Cerebellar nuclear complex (tissue), 1 donor: ENCODE measurements at regions not wholly inside any gene's neighbourhood (a gene's known extent, or its start where the extent isn't known, plus 50 kb on each side); places are given as distances from the start of the nearest gene placed in this dataset.

ENCODE experiments used
- DNase-seq, 2 experiments: peaks; one replicate each; lab custom pipeline; 2025; lab: John Stamatoyannopoulos, UW

DNA sequence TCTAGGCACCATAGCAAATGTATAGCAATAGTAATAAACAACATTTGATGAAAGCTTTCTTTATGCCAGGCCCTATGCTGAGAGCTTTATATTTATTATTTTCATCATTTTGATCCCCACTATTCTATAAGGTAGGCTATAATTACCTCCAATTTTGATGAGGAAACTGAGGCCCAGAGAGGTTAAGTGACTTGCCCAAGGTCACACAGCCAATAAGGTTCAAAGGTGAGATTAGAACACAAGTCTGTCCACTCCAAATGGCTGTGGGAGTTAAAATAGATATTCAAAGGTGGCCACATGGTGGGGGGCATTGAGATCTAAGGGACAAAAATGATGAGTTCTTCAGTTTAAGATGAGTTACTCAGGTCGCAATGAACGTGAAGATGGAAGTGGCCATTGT, 269.9 kb downstream of the BMP7 start:
- DNase-seq, result no peak

DNA sequence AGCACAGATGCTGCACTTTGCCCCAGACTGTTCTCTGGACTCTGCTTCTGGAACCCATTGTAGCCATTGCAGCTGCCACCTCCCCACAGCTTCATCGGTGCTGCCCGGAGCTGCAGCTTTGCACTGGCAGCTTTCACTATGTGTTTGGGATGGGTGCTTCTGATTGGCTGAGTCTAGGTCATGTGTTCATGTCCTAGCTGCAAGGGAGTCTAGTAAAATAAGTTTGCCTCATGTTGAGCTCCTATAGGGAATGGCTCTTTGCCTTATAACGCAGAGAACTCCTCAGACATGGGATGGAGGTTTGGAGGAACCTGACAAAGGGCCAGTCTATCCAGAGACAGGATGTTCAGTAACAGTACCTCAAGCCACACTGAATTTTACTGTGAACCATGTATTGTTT, 268.0 kb downstream of the BMP7 start:
- DNase-seq, result no peak

DNA sequence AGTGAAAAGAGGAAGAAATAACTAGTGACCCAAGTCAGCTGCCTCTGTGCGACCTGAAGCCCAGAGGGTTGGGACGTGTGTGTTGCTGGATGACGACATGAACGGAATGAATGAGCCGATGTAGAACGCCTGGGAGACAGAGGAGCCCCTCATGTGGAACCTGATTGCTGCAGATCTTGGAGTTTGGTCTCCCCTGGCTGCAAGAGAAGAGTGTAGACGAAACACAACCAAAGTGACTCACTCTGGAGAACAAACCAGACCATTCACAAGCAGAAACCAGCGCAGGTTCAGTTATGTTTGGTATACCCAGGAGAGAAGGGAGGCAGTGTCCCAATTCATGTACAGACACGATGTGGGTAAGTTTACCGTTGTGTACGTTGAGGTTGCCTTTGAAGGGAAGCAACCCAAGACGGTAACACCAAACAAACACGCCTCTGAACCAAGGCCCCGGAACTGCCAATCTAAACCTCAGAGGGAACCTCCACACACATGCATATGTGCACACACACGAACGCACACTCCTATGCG, 265.9 kb downstream of the BMP7 start:
- DNase-seq, result no peak

DNA sequence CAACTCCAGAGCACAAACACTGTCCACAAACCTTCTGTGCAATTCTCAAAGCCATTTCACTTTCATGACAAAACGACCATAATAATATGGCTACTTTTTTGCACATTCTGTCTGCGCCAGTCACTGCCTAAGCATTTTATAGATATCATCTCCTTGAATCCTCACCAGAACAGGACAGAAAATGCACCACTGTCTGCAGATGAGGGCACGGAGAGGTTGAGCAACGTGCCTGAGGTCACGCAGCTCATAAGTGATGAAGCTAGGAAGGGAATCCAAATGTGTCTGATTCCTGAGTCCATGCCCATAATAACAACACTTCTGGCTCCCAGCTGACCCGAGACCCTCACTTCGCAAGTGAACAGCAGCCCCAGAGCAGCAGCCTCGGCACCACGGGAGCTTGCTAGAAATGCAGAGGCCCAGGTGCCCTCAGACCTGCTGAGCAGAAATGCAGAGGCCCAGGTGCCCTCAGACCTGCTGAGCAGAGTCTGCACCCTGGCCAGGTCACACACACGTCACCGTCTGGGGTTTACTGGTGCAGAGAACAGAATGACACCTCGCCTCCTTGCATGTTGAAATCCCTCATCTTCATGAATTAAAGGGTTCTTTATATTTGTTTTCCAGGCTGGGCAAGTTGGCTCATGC, 265.2 kb downstream of the BMP7 start:
- no peak for DNase-seq

DNA sequence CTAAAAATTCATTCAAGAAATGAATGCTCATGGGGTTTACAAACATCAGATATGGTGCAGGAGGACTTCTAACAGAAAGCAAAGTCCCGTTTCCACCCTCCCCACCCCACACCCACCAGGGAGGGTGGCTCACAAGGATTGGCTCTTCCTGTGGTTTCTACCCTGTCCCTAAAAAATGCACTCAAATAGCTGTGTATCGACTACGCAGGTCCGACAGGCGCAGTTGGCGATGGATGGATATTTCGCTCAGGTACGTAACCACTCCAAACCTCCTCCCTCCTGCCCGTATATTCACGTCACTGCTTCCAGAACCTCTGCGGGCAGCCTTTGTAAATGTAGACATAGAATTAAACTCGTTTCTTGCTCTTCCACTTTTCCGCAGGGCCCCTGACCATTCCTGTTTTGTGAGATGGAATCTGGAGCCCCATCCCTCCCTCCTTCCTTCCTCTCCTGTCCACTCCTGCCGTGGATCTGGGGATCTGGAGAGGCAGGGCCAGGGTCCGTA, 264.3 kb downstream of the BMP7 start:
- DNase-seq, result no peak

DNA sequence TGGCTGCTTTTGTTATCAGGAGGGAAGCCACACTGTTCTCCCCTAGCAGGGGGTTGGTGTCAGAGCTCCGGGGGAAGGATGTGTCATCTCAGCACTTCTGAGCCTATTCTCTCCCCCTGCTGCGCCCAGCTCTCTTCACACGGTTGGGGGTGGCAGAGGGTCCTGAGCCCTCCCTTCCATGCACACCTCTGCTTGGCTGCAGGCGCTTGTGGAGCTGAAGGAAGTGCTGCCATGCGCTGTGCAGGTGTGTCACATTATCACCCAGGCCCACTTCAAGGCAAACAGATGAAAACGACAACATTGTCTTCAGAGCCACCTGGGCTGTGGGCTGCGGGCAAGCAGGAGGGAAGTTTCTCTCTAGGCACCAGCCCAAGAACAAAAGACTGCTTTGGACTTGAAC, 263.4 kb downstream of the BMP7 start:
- DNase-seq, result no peak

DNA sequence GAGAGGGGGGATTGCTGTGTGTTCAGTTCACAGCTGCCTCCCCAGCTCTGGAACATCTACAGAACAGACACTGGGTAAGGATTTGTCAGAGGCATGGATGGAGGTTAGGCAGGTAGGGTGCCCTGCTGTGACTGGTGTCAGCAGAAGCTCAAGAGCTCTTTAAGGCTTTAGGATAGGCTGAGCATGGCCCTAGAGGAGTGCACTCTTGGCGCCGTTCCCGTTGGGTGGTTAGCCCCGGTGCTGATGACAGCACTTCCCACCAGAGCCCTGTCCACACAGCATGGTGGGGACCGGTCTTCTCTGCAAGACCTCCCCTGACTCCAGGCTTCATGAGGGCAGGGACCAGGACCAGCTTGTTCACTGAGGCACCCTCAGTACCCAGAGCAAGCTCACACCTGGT, 262.0 kb downstream of the BMP7 start:
- no peak for DNase-seq

DNA sequence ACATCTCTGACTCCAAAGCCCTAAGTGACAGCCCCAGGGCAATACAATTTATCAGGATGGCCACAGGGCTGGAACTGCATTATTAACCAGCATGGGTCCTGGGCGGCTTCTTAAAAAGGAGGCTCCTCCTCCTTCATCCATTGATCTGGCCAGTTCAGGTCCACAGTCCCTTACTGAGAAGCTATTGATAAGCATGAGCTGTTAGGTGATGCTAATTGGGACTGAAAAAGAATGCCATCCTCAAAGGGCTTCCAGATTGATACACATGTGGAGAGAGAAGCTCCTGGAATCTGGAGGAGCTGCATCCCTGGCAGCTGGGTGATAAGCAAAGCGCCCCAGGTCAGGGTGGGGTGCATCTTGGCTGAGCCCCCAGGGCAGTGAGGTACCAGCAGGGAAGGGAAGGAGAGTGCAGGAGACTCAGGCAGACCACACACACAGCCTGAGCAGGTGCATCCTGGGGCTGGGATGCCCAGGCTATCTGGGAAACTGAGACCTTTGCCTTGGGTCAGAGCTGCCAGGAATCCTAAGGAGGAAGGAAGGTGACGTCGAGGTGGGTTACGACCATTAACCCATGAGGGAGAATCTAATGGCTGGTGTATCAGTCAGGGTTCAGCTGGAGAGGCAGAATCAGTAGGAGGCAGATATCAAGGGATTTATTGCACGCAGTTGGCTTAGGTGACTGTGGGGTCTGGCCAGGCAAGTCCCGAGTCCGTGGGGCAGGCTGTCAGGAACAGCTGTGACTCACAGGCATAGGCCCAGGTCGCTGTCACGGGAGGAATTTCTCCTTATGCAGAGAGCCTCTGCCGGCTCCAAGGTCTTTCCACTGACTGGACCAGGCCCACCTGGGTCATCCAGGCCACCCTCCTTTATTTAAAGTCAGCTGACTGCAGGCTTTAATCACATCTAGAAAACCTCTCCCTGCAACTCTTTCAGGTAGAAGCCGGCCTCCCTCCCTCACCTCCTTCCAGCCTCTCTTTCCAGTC, 261.2 kb downstream of the BMP7 start:
- no peak for DNase-seq

DNA sequence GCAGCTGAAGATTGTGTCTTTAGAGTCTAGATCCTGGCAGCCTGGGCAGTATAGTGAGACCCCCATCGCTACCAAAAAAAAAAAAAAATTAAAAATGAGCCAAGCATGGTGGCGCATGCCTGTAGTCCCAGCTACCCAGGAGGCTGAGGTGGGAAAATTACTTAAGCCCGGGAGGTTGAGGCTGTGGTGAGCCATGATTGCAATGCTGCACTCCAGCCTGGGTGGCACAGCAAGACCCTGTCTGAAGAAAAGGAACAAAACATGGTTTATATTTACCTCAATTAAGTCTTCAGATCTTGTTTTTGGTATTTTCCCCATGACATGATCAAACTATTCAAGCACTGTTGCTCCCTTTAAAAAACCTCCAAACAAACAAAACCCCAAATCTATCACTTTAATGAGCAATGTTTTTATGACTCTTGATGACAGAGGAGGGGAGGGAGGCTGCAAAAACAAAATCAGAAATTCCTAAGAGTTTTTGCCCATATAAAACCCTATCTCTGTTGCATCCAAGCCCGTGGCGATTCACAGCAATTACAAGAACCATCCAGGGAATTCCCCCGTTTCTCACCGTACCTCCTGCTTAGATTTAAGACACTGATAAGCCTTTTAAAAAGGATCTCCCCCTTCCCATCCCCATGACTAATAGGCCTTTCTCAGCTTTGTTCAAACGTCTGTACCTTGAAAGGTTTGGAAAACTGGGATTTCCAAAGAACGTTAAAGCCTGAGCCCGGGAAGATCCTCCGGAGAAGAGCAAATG, 259.9 kb downstream of the BMP7 start:
- DNase-seq, result no peak

DNA sequence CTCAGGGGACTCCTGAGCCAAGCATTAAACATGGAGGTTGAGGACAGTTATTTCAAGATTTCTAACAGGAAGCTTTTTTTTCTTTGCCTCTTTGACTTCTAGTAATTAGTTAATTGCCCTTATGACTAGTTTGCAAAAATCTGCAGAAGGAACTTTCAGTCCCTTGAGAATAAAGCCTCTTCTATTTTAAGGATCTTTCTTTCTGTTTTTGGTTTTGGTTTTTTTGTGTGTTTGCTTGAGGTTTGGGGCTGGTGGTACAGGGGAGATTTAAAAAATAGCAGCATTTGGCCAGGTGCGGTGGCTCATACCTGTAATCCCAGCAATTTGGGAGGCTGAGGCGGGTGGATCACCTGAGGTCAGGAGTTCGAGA, 259.3 kb downstream of the BMP7 start:
- no peak for DNase-seq

DNA sequence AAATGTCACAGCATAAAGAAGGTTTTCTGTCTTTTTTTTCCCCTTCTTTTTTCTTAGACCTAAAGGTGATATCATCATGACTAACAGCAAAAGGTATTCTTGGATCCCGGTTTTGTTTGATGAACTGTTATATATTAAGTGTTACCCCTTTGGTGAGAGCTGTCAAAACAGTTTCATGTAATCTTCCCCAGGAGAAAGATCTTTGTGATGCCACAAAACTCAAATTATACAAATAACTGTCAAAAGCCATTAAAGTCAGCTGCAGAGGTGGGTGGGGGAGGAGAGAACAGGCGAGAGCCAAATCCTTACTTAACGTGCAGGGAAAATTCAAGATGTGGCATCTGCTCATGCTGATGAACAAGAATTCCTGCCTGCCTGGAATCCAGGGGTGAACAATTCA, 258.2 kb downstream of the BMP7 start:
- DNase-seq, result no peak

DNA sequence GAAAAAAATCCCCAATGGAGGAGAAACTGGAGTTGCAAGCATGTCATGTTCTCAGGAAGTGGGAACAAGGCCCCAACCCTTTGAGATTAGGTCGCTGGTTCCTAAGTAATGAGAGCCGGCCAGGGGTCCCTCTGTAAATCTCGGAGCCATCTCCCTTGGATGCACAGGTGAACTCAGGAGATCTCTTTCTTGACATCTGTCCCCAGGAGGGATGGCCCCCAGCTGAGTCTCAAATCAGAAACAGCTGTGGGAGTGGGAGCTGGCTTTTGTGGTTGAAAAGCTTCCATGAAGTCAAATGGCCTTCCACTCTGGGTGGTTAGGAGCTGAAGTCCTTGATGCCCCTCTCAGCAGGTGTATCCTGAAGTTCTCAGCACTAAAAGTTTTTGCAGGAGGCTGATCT, 257.1 kb downstream of the BMP7 start:
- no peak for DNase-seq

DNA sequence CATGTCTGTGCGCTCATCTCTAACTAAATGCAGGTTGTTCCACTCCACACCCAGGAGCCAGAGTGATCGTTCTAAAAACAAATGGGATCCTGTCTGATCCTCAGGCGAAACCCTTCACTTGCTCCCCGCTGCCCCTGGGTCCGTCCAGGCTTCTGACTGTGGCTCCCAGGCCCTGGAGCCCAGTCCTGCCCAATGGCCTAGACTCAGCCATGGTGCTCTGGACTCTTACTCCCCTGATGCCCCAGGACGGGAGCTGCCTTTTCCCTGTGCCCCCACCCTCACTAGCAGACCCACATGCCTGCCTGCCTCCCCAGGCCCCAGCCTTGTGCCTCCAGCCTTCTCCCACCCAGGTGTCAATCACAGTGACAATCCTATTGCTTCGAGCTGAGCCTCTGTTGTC, 256.7 kb downstream of the BMP7 start:
- no peak for DNase-seq

DNA sequence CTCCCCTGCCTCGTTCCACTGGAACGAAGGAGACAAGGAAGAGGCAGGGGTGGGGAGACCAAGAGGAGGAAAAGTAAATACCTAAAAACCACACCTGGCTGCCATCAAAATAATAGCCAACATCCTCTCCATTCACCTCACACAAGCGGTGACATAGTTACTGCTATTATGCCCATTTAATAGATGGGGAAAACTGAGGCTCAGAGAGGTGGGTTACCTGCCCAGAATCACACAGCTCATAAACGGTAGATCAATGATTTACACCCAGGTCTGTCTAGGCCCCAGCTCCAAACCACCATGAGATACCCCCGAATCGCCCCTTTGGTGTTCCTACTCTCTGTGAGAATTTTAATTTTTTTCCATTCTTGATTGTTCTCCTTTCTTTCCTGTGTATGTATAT, 253.8 kb downstream of the BMP7 start:
- no peak for DNase-seq

DNA sequence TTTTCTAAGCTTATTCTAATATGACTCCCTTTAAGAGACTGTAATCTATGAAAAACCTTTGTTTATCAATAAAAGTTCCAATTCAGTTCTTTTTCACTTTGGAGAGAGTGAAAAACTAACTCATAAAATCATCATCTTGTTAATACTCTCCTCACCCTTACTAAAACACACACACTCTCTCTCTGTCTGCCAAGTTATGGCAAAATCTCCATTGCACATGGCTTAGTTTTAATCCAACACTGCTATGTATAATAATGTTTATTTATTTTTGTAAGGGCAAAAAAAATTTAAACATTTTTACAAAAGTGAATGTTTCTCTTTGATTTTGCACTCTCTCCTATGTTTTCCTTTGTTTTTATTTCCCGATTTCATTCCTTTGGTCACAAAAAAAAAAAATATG, 253.2 kb downstream of the BMP7 start:
- DNase-seq, result no peak

DNA sequence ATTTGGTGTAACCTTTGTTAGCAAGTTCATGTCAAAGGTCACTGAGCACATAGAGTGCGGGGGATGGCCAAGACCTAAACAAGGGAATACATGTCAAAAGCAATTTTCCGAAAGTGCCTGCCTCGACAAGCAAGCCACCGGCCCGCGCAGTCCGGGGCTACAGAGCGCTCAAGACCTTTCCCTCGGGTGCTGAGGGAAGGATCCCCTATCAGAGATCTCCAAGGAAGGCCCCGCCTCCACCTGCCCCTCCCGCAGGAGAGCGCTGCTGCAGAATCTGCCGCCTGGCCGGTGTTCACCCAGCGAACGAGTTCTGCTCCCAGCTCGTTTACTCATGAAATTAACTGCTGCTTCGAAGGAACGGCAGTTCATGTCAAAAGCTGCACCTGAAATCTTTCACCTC, 252.7 kb downstream of the BMP7 start:
- DNase-seq, result no peak

DNA sequence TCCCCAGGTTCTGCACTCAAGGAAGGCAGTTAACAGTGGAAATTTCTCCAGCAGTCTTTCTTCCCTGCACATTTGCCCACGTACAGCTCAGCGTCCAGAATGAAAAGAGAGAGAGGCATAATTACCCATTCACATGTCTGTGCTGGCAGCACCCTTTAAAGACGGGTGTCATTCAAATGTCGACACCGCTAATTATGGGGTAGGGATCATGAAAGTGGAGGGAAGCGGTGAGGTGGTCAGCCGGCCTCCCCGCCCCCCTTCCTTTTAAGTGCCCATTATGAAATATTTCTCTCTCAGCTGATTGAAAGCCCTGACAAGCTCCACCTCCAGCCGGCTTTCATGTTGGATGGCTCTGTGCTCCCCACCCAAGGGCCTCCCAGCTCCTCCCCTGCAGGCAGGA, 246.1 kb downstream of the BMP7 start:
- no peak for DNase-seq

DNA sequence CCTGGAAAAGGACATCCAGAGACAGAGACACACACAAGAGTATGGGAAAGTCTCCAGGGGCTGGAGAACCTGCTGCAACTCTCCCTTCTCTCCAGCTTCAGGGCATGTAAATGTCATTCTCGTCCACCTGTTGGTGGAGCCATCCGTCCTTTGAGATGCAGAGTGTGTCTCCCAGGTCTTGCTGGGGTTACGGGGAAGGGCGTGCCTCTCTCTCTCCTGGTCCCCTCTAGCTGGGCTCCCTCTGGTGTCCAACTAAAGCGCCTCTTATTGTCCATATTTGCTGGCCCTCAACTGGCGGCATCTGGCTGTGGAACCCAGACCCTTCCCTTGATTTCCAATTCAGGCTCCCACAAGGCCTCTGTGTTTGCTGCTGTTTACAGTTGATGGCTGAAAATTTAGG, 244.1 kb downstream of the BMP7 start:
- no peak for DNase-seq

DNA sequence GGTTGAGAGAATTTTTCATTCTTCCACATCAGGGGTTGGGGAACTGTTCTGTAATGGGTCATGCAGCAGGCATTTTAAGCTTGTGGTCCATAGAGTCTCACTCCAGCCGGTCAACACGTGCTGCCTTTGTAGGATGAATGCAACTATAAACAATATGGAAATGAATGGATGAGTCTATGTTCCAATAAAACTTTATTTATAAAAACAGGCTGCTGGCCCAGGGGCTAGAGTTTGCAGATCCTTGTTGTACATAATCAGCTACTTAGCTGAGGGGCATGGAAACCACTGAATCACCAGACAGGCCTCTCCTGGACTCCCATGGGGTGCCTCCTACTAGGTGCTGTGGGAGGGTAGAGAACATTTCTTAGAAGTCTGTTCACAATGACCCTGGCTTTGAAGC, 243.4 kb downstream of the BMP7 start:
- no peak for DNase-seq

DNA sequence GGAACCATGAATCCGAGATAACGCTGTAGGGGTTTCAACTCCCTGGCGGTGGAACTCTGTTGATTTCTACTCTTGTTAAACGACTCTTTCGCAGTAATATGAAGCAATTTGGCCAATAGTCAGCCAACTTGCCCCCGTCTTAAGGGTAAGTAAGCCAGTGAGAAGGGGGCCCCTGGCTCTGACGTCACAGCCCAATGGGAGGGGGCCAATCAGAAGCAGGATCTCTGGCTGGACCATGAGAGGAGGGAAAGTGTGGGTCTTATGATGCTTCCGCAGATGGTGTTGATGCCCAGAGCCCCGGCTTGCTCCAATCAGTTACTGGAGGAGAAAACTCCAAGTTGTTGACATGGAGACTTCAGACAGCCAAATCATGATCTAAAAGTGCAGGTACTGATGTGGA, 242.4 kb downstream of the BMP7 start:
- DNase-seq, result no peak

DNA sequence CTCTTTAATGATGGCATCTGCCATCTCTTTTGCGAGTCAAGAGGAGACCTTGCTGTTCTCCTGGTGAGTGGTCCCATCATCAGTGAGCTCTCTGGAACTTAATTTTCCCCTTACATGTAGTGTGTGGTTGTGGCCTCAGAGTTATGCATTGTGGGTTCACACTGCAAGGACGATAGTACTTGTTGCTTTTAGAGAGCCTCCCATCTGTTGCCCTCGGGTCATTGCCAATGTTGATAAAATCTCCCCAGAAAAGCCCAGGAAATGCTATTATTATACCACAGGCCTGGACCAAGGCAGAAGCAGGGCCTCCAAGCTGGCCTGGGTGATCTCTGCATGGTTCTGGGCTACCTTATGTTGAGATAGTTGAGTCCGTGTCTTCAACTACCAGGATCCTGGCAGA, 241.6 kb downstream of the BMP7 start:
- DNase-seq, result no peak

DNA sequence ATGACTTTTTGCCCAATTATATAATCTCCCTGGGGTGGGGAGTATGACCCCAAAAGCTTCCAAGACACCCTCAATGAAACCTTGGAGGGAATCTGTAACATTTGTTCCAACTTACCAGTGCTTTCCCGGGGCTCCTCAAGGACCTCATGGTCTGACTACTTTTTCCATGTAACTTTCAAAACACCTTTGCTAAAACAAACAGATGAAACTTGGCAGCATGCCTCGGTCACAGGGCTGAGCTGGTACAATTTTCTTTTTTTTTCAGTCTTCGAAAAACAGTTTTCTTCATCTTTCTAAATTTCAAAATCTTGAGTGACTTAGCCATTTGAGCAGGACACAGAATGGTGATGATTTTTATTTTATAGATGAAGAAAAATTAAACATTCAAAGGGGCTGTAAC, 241.2 kb downstream of the BMP7 start:
- no peak for DNase-seq
